Mucosa of descending colon (tissue), 3 donors: ENCODE measurements at regions not wholly inside any gene's neighbourhood (a gene's known extent, or its start where the extent isn't known, plus 50 kb on each side); places are given as distances from the start of the nearest gene placed in this dataset.

Source experiments
- ATAC-seq: fragments of 200-7000 bp; cut with Tn5 transposase; one replicate; pipeline ENCODE4 v1.9.1; 2020; ENCODE audit warnings: mild to moderate bottlenecking, moderate library complexity
- DNase-seq, 3 donors: peaks; one replicate each; pipeline ENCODE4 v3.0.0-alpha.2; 2020
- H3K36me3 ChIP-seq: fragments of 200-600 bp; one replicate; pipeline ENCODE4 v1.8.0; 2021; ENCODE audit warnings: low read depth, mild to moderate bottlenecking
- H3K4me1 ChIP-seq: fragments of 200-600 bp; one replicate; pipeline ENCODE4 v1.8.0; 2021; ENCODE audit warnings: low read depth, mild to moderate bottlenecking
- H3K4me3 ChIP-seq: fragments of 200-600 bp; one replicate; pipeline ENCODE4 v1.8.0; 2021; ENCODE audit warnings: mild to moderate bottlenecking
- H3K9me3 ChIP-seq: fragments of 200-600 bp; one replicate; pipeline ENCODE4 v1.8.0; 2021; ENCODE audit warnings: mild to moderate bottlenecking
- CTCF ChIP-seq: fragments of 200-600 bp; IDR thresholded peaks from one replicate; pipeline ENCODE4 v1.8.0; 2022; ENCODE audit warnings: antibody characterized with exemption, mild to moderate bottlenecking
- intact Hi-C, 2 donors: fragments of 100-400 bp; cut with DNase I in 1 of 2; cut with micrococcal nuclease in 1 of 2; formaldehyde crosslinking; loops; one replicate each; pipeline versions ENCODE4 v1.11.0 to v1.11.1; 2022; cut with DNase I, micrococcal nuclease
- donor health status: DM: no; HTN: no; CAD: no; lungs with moderate emphysema.
- donor health status: DM: no; HTN: no; CAD: no.
- donor health status: DM: no; HTN: yes; CAD: no.

GRCh38 chr15:100712226-100712625, 109.8 kb downstream of the ASB7 start:
- peak in 2 of 3 donors; percentile 15 to 68 for DNase-seq
- no peak overlapping the region for H3K4me3 ChIP-seq
- peak; percentile 4 for ATAC-seq
- intact Hi-C loops, result no loop called here
- no peaks in the 10 kb centered on the region for H3K9me3 ChIP-seq
- H3K4me1 ChIP-seq, result no peaks in the 10 kb centered on the region
- TF ChIP-seq CTCF, result no peak
- H3K36me3 ChIP-seq, result no peaks in the 10 kb centered on the region

- Histone ChIP-seq H3K4me1 (no peaks in the 10 kb centered on the region), H3K9me3 (no peaks in the 10 kb centered on the region), H3K4me3 (no peak overlapping the region), H3K36me3 (no peaks in the 10 kb centered on the region)
- intact Hi-C loops, result no loop called here
- no peak for TF ChIP-seq CTCF
- peak; percentile 87 for ATAC-seq
- no peak for DNase-seq
Measured at GRCh38 chr15:100713163-100713867, 110.9 kb downstream of the ASB7 start.

- H3K36me3 ChIP-seq, result no peaks in the 10 kb centered on the region
- H3K9me3 ChIP-seq, result no peaks in the 10 kb centered on the region
- DNase-seq (no peak), ATAC-seq (no peak)
- no peak for TF ChIP-seq CTCF
- intact Hi-C loops, result no loop called here
- H3K4me1 ChIP-seq, result no peaks in the 10 kb centered on the region
- no peak overlapping the region for H3K4me3 ChIP-seq
Measured at GRCh38 chr15:100714034-100714748, 111.8 kb downstream of the ASB7 start.

- TF ChIP-seq CTCF, result no peak
- Histone ChIP-seq H3K9me3 (no peaks in the 10 kb centered on the region), H3K36me3 (no peaks in the 10 kb centered on the region), H3K4me3 (no peak overlapping the region), H3K4me1 (no peaks in the 10 kb centered on the region)
- no peak for DNase-seq
- intact Hi-C loops, result no loop called here
- no peak for ATAC-seq
Measured at GRCh38 chr15:100714749-100715342, 112.5 kb downstream of the ASB7 start.

- H3K9me3 ChIP-seq, result no peaks in the 10 kb centered on the region
- intact Hi-C loops, result no loop called here
- no peaks in the 10 kb centered on the region for H3K36me3 ChIP-seq
- H3K4me3 ChIP-seq, result no peak overlapping the region
- no peak for ATAC-seq
- DNase-seq, result peak in 2 of 3 donors; percentile 37 to 39
- H3K4me1 ChIP-seq, result no peaks in the 10 kb centered on the region
- TF ChIP-seq CTCF, result no peak
Measured at GRCh38 chr15:100715571-100716455, 113.4 kb downstream of the ASB7 start.
